ENCODE measurements at regions not wholly inside any gene's neighbourhood (a gene's known extent, or its start where the extent isn't known, plus 50 kb on each side); places are given as distances from the start of the nearest gene placed in this dataset.

DNA sequence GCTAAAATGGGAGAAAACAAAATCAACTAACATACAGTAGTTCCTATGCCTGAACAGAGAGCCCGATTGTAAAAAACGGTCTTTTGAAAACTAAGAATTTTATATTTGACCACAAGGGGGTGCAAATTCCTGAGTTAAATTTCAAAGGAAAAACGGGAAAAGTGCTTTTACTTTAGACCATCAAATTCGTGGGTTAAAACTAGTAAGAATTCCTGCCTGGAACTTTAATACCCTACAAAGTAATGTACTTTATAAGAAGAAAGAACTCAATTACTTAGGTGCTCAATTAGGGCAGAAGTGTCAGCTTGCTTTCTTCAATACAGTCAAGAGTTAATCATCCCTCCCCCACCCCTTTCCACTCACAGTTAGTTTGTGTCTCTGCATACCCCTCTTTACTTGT lies 69.8 kb downstream of the KCNRG start:
- no peak for TF ChIP-seq POLR2A (IDR thresholded peaks at IDR 0.05)
- TF ChIP-seq CTCF (IDR thresholded peaks at IDR 0.05) = peak; percentile 12 to 65 (median 52)

All from body of pancreas (tissue), 4 donors.